ENCODE measurements at regions not wholly inside any gene's neighbourhood (a gene's known extent, or its start where the extent isn't known, plus 50 kb on each side); places are given as distances from the start of the nearest gene placed in this dataset.

GRCh38 chr4:56118845-56119244 lies 170.1 kb downstream of the CEP135 start:
- peaks cover 0 to 1% (median 0%) of the 10 kb centered on the region in 3 donors for H3K27me3 Mint-ChIP-seq (ENCODE audit: low read depth in 3 of 3)

GRCh38 chr4:56118055-56118454 lies 169.3 kb downstream of the CEP135 start:
- H3K4me1 Mint-ChIP-seq: peaks cover 8% of the 10 kb centered on the region
- no peaks in the 10 kb centered on the region for H3K27me3 ChIP-seq (ENCODE audit: control insufficient read depth in 2 of 2, insufficient read depth in 2 of 2, low read length in 2 of 2)
- H3K36me3 ChIP-seq (replicated peaks in 1 of 2; ENCODE audit: control insufficient read depth in 1 of 2, insufficient read depth in 2 of 2, low read length in 2 of 2): no peaks in the 10 kb centered on the region
- H2AFZ ChIP-seq (ENCODE audit: insufficient read depth, low read depth, low read length, poor library complexity, severe bottlenecking): no peak overlapping the region
- no peak overlapping the region for H3K4me2 ChIP-seq (replicated peaks; ENCODE audit: extremely low read depth, low read length, poor library complexity, severe bottlenecking)
- H3K4me3 ChIP-seq (replicated peaks in 1 of 3; ENCODE audit: low read depth in 2 of 3, low read length in 3 of 3): no peak overlapping the region
- no peaks in the 10 kb centered on the region for H3K9me3 Mint-ChIP-seq
- H3K4me1 ChIP-seq (ENCODE audit: control insufficient read depth in 1 of 2, insufficient read depth in 2 of 2, low read length in 2 of 2): no peaks in the 10 kb centered on the region
- H3K27me3 Mint-ChIP-seq (ENCODE audit: low read depth in 3 of 3): peaks cover 0 to 1% (median 0%) of the 10 kb centered on the region in 3 donors
- H3K79me2 ChIP-seq (ENCODE audit: insufficient read depth, low read length): no peaks in the 10 kb centered on the region
- intact Hi-C loops (cut with micrococcal nuclease): no loop called here
- DNase-seq: no peak
- H3K9me3 ChIP-seq (replicated peaks in 1 of 2; ENCODE audit: control insufficient read depth in 1 of 2, insufficient read depth in 1 of 2, low read length in 2 of 2): no peaks in the 10 kb centered on the region
- H3K27ac ChIP-seq (ENCODE audit: low read depth in 1 of 2, low read length in 2 of 2): no peak overlapping the region
- WGBS (ENCODE audit: insufficient coverage): no CpG with 5 or more reads among the region's 5 CpGs
- H3K4me3 Mint-ChIP-seq: no peak overlapping the region
- TF ChIP-seq CTCF (IDR thresholded peaks at IDR 0.05): no peak
- H3K27ac Mint-ChIP-seq: no peak overlapping the region
- no peaks in the 10 kb centered on the region for H4K20me1 ChIP-seq (ENCODE audit: insufficient read depth, low read length)
- no peaks in the 10 kb centered on the region for H3K36me3 Mint-ChIP-seq
- no peak overlapping the region for H3K9ac ChIP-seq (ENCODE audit: insufficient read depth, low read length, poor library complexity, severe bottlenecking)

More at GRCh38 chr4:56118845-56119244, 170.1 kb downstream of the CEP135 start:
- H3K9me3 Mint-ChIP-seq: no peaks in the 10 kb centered on the region
- no peaks in the 10 kb centered on the region for H3K36me3 Mint-ChIP-seq
- H3K27ac Mint-ChIP-seq: no peak overlapping the region
- Histone ChIP-seq H3K9ac (ENCODE audit: insufficient read depth, low read length, poor library complexity, severe bottlenecking) (no peak overlapping the region), H3K79me2 (ENCODE audit: insufficient read depth, low read length) (no peaks in the 10 kb centered on the region), H3K4me2 (replicated peaks; ENCODE audit: extremely low read depth, low read length, poor library complexity, severe bottlenecking) (no peak overlapping the region), H3K27ac (ENCODE audit: low read depth in 1 of 2, low read length in 2 of 2) (no peak overlapping the region), H3K27me3 (ENCODE audit: control insufficient read depth in 2 of 2, insufficient read depth in 2 of 2, low read length in 2 of 2) (no peaks in the 10 kb centered on the region), H4K20me1 (ENCODE audit: insufficient read depth, low read length) (no peaks in the 10 kb centered on the region), H2AFZ (ENCODE audit: insufficient read depth, low read depth, low read length, poor library complexity, severe bottlenecking) (no peak overlapping the region), H3K36me3 (replicated peaks in 1 of 2; ENCODE audit: control insufficient read depth in 1 of 2, insufficient read depth in 2 of 2, low read length in 2 of 2) (no peaks in the 10 kb centered on the region), H3K4me3 (replicated peaks in 1 of 3; ENCODE audit: low read depth in 2 of 3, low read length in 3 of 3) (no peak overlapping the region), H3K4me1 (ENCODE audit: control insufficient read depth in 1 of 2, insufficient read depth in 2 of 2, low read length in 2 of 2) (no peaks in the 10 kb centered on the region), H3K9me3 (replicated peaks in 1 of 2; ENCODE audit: control insufficient read depth in 1 of 2, insufficient read depth in 1 of 2, low read length in 2 of 2) (no peaks in the 10 kb centered on the region)
- no peak for DNase-seq
- no peak overlapping the region for H3K4me3 Mint-ChIP-seq
- no peak for TF ChIP-seq CTCF (IDR thresholded peaks at IDR 0.05)
- no CpG with 5 or more reads among the region's 2 CpGs for WGBS (ENCODE audit: insufficient coverage)
- H3K4me1 Mint-ChIP-seq: peaks cover 8% of the 10 kb centered on the region
- intact Hi-C loops (cut with micrococcal nuclease): no loop called here
